ENCODE measurements at regions not wholly inside any gene's neighbourhood (a gene's known extent, or its start where the extent isn't known, plus 50 kb on each side); places are given as distances from the start of the nearest gene placed in this dataset.
A peak's percentile ranks its signal among the peaks of the same experiment; 100 is the strongest.

DNA sequence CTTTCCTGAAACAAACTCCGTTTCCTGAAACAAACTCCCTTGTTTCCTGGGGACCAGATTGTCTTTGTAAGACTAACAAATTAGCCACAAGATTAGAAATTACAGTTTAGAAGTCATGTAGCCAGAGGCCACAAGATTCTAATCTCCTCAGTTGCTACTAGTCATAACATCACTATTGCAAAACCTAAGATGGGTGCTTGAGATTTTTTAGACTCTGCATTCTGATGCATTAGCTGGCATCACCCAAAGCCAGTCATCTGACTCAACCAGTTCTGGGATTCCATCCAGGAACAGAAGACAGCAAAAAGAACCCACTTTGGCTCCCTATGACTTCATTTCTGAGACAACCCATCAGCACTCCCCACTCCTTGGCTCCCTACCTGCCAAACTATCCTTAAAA, 367.9 kb upstream of the MBL2 start:
- DNase-seq: peak; percentile 61

- no peak for DNase-seq
Measured at GRCh38 chr10:53135897-53136253, 363.3 kb upstream of the MBL2 start.

DNA sequence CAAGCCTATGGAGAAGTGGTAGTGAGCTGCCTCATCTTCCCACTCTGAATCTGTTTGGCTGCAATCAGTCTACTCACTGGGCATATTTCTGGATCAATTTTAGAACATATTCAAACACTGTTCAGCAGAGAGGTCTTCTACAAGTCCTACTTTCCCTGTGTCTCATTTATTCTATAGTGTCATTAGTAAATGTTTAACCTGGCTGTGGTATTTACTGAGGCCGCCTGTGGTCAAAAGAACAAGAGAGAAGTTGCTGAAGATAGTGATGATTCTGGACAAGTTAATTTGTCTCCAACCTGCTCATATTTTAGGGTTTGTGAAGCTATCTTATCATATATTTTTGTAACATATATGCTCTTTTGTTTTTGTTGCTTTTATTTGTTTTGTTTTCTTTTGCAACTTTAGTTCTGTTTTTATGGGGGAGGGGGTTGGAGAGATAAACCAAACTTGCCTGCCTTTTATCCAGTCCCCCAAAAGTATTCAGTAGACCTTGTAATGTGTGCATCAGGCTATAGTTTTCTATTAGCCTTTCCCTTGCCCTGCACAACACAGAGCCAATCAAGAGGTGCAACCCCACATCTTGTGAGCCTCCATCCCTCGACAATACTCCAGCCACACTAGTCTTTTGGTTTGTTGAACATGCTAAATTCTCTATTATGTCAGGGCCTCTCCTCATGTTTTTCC, 362.8 kb upstream of the MBL2 start:
- no peak for DNase-seq

DNA sequence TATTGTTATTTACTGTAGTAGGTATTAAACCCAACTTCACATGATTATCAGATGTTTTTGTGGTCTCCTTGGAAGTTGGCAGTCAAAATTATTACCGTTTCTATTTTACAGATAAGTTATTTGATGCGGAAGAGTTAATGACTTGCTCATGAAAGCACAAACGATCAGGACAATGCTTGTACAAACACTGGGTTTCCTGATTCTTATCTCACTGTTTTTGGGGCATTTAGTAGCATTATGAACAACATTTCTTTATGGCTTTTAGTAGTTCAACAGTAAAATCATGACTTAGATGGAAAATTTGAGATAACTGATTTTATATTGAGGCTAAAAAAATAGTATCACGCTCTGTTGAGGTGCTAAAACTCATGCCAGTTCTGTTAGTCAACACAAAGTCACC, 361.5 kb upstream of the MBL2 start:
- no peak for DNase-seq

DNA sequence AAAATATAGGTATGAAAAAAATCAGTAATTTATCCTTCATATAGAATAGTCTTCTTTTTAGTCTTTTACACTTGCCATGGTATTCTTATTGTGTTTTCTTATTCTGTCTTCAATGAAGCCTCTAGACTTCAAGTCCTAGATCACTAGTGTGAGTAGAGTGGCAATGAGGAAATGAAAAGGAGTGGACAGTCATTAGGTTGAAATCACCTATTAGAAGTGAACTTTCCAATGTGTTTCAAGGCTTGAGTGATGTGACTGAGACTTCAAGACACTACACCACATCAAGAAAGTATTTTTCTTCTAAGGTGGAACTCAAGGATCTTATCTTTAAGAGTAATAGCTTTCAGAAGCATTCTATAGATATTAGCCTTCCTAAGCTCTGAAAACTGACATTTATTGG, 357.8 kb upstream of the MBL2 start:
- DNase-seq: no peak

DNA sequence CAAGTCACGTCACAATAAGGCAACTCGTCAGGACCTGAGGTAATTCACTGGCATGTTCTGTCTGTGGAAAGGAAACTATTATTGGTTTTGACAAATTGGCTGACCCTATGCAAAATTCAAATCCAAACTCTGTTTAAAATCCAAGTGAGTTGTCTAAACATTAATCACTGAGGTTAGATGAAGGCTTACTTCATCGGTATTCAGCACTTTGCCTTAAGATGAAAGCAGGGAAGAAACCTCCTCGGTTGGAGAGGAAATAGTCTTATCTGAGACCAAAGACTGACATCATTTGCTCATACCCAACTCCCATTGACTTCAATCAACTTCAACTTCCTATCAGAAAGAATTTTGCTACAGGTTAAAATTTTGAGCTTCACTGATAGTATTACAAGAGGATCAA, 355.1 kb upstream of the MBL2 start:
- peak; percentile 11 for DNase-seq

GRCh38 chr10:53123311-53123710, 350.7 kb upstream of the MBL2 start:
- no peak for DNase-seq

GRCh38 chr10:53122281-53122680, 349.7 kb upstream of the MBL2 start:
- DNase-seq: no peak

- DNase-seq: no peak
Measured at GRCh38 chr10:53115660-53116059, 343.1 kb upstream of the MBL2 start.

- no peak for DNase-seq
Measured at GRCh38 chr10:53111529-53111928, 338.9 kb upstream of the MBL2 start.

GRCh38 chr10:53109320-53109719, 336.7 kb upstream of the MBL2 start:
- no peak for DNase-seq

- DNase-seq: no peak
Measured at GRCh38 chr10:53108317-53108934, 335.8 kb upstream of the MBL2 start.

- no peak for DNase-seq
Measured at GRCh38 chr10:53107711-53108110, 335.1 kb upstream of the MBL2 start.

DNA sequence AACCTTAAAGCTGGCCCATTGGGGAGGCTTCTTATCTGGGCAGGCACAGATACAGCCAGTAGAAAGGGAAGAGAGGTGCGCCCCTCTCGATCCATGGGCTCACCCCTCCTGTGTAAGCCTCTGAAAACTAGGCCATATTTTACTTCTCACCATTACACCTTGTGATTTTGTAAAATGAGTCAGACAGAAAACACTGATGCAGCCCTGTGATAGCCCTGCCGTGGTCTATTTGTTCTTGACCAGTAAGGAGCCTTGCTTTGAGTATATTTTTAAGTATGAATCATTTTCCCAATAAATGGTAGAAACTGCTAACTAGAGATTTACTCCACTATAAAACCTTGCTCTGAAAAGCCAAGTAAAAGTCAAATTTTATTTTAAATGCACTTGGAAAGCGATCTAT, 329.8 kb upstream of the MBL2 start:
- DNase-seq: no peak

DNA sequence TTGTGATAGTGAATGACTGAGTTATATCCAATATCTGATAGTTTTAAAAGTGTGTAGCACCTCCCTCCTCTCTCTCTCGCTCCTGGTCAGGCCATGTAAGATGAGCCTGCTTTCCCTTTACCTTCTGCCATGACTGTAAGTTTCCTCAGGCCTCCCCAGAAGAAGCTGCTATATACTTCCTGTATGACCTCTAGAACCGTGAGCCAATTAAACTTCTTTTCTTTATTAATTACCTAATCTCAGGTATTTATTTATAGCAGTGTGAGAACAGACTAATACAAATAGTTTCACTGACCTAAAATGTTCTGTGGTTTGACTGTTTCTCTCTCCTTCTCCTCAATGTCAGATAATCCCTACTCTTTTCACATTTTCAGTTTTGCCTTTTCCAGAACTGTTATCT, 321.3 kb upstream of the MBL2 start:
- DNase-seq: no peak

- DNase-seq: no peak
Measured at GRCh38 chr10:53091574-53091973, 319.0 kb upstream of the MBL2 start.

DNA sequence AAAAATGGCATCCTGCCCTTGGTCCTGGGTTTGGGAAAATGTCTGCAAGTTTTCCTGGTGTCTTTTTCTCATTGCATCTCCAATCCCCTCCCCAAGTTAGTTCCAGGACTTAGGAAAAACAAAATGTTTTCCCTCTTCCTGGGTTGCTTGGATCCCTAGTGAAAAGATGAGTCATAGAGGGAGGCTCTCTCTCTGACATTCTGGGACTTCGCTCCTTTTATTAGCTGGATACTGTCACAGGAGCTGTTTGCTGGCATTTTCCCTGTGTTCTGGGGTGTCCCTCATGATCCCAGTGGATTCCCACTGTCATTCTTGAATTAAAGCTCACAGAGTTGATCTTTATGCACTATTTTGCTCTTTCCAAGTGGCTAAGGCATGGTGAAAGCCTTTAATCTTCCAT, 316.4 kb upstream of the MBL2 start:
- DNase-seq: no peak

DNA sequence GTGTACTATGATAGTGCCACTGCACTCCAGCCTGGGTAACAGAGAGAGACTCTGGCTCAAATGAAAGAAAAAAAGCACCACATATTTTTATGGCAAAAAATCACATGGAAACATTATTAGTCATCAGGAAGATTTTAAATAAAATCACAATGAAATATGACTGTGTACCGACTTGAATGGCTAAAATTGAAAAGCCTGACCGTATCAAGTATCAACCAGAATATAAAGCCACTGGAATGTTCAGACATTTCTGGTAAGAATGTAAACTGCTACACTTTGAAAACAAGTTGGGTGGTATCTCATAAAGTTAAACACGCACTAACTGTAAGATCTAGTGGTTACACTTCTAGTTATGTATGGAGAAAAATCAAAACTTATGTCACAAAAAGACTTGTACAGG, 306.7 kb upstream of the MBL2 start:
- DNase-seq: no peak

GRCh38 chr10:53076948-53077347, 304.4 kb upstream of the MBL2 start:
- DNase-seq: no peak

DNA sequence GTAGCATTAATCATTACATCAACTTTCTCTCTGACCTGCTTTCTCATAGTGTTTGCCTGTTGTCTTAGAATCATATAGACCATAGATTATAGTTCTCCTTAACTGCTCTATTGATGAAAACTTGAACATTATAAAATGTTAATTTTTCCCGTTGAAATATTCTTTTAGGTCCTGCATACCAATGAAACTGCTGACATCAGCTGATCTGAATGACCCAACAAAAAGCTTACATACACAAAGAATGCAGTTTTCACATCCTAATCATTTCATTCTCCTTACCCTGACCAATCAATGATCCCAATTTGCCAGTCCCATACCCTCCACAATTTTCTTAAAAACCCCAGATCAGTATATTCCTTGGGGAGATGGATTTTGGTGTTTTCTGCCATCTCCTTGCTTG, 302.9 kb upstream of the MBL2 start:
- no peak for DNase-seq

GRCh38 chr10:53072144-53072543, 299.6 kb upstream of the MBL2 start:
- DNase-seq: no peak

GRCh38 chr10:53071505-53072125, 299.0 kb upstream of the MBL2 start:
- no peak for DNase-seq

DNA sequence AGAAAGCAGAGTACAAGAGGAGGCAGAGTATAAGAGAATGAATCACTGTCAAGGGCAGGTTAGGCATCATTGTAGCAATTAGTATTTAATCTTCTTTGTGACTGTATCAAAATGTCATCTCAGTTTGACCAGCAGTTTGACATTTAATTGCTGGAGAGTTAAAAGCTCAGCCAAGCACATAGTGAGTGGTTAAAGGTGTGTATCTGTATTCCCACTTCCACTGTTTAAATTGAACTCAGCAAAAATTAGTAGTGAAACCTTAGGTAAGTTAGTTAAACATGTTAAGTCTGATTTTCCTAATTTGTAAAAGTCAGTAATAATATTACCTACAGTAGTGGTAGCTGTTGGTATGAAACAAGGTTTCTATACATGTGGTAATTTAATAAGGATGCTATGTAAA, 296.4 kb upstream of the MBL2 start:
- DNase-seq: no peak

GRCh38 chr10:53064614-53065013, 292.0 kb upstream of the MBL2 start:
- DNase-seq: no peak

GRCh38 chr10:53063805-53064204, 291.2 kb upstream of the MBL2 start:
- DNase-seq: no peak
